Type B pancreatic cell (in vitro differentiated cells): ENCODE measurements at regions not wholly inside any gene's neighbourhood (a gene's known extent, or its start where the extent isn't known, plus 50 kb on each side); places are given as distances from the start of the nearest gene placed in this dataset.
A peak's percentile ranks its signal among the peaks of the same experiment; 100 is the strongest.

Experiments
- DNase-seq: peaks from one replicate; pipeline ENCODE4 v3.0.0; 2021; ENCODE audit warnings: mixed read lengths; ENCODE audit not compliant: unreplicated experiment; ENCODE audit errors: extremely low spot score
- H3K27ac Mint-ChIP-seq: 2 replicates; pipeline ENCODE4 v1.8.0; 2021; ENCODE audit warnings: mild to moderate bottlenecking, mixed read lengths
- H3K27me3 Mint-ChIP-seq: 2 replicates; pipeline ENCODE4 v1.8.0; 2021; ENCODE audit warnings: mixed read lengths
- H3K36me3 Mint-ChIP-seq: 2 replicates; pipeline ENCODE4 v1.8.0; 2021; ENCODE audit warnings: mixed read lengths
- H3K4me1 Mint-ChIP-seq: one replicate; pipeline ENCODE4 v1.8.0; 2021; ENCODE audit warnings: mixed read lengths; ENCODE audit not compliant: unreplicated experiment
- H3K4me3 Mint-ChIP-seq: 2 replicates; pipeline ENCODE4 v1.8.0; 2021; ENCODE audit warnings: mild to moderate bottlenecking, mixed read lengths
- H3K9me3 Mint-ChIP-seq: 2 replicates; pipeline ENCODE4 v1.8.0; 2021; ENCODE audit warnings: mixed read lengths
- TF ChIP-seq, protein P1 (sequence below): fragments of 200-600 bp; sonication (generic); conservative IDR thresholded peaks from 2 replicates; pipeline ENCODE4 v1.5.0; 2021; ENCODE audit warnings: antibody characterized with exemption, mild to moderate bottlenecking

GRCh38 chr3:107209302-107209990 is 167.8 kb upstream of the CCDC54 start:
- H3K9me3 Mint-ChIP-seq, result no peaks in the 10 kb centered on the region
- no peak for DNase-seq
- no peaks in the 10 kb centered on the region for H3K36me3 Mint-ChIP-seq
- TF ChIP-seq, protein P1, sequence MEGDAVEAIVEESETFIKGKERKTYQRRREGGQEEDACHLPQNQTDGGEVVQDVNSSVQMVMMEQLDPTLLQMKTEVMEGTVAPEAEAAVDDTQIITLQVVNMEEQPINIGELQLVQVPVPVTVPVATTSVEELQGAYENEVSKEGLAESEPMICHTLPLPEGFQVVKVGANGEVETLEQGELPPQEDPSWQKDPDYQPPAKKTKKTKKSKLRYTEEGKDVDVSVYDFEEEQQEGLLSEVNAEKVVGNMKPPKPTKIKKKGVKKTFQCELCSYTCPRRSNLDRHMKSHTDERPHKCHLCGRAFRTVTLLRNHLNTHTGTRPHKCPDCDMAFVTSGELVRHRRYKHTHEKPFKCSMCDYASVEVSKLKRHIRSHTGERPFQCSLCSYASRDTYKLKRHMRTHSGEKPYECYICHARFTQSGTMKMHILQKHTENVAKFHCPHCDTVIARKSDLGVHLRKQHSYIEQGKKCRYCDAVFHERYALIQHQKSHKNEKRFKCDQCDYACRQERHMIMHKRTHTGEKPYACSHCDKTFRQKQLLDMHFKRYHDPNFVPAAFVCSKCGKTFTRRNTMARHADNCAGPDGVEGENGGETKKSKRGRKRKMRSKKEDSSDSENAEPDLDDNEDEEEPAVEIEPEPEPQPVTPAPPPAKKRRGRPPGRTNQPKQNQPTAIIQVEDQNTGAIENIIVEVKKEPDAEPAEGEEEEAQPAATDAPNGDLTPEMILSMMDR, result no peak
- H3K27me3 Mint-ChIP-seq, result no peaks in the 10 kb centered on the region
- peak overlapping the region; percentile 8 for H3K4me3 Mint-ChIP-seq
- H3K4me1 Mint-ChIP-seq, result peaks cover 22% of the 10 kb centered on the region
- no peak overlapping the region for H3K27ac Mint-ChIP-seq

DNA sequence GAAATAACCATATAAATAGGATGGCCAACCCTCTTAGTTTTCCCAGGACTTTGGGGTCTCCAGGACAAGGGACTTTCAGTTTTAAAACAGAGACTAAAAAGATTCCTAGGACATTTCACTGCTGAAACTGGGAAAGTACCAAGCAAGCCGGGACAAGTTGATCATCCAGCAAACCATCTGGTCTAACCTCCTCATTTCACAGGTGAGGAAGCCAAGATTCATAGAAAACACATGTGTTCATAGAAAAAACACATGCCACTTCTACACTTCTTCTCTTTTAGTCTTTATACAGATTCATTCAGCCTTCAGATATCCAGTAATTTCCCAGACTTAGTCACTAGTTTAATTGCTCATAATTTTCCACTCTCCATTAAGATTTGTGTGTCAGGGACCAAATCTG is 165.6 kb upstream of the CCDC54 start:
- H3K27ac Mint-ChIP-seq, result no peak overlapping the region
- H3K27me3 Mint-ChIP-seq, result no peaks in the 10 kb centered on the region
- DNase-seq, result no peak
- H3K4me3 Mint-ChIP-seq, result no peak overlapping the region
- peaks cover 5% of the 10 kb centered on the region for H3K9me3 Mint-ChIP-seq
- peaks cover 26% of the 10 kb centered on the region for H3K4me1 Mint-ChIP-seq
- TF ChIP-seq, protein P1, result no peak
- H3K36me3 Mint-ChIP-seq, result peaks cover 3% of the 10 kb centered on the region

DNA sequence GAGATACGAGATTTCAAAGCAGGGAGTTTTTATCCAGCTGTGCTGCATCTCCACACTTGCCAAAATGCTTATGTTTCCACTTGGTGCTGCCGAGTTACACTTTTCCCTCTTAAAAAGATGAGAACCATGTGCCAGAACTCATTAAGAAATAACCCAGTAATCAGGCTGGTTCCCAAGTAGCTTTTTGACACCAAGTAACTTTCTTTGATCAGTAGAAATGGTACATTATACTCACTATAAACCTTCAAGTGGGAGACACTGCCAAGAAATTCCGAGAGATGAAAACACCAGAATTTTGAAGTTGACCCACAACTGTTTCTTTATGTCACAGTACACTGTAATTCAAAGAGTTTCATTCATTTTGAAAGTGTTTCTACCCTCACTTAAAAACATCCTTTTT is 164.6 kb upstream of the CCDC54 start:
- H3K9me3 Mint-ChIP-seq, result peaks cover 5% of the 10 kb centered on the region
- H3K27me3 Mint-ChIP-seq, result no peaks in the 10 kb centered on the region
- H3K4me1 Mint-ChIP-seq, result peaks cover 30% of the 10 kb centered on the region
- H3K4me3 Mint-ChIP-seq, result no peak overlapping the region
- DNase-seq, result no peak
- H3K36me3 Mint-ChIP-seq, result peaks cover 3% of the 10 kb centered on the region
- H3K27ac Mint-ChIP-seq, result no peak overlapping the region
- TF ChIP-seq, protein P1, result no peak

DNA sequence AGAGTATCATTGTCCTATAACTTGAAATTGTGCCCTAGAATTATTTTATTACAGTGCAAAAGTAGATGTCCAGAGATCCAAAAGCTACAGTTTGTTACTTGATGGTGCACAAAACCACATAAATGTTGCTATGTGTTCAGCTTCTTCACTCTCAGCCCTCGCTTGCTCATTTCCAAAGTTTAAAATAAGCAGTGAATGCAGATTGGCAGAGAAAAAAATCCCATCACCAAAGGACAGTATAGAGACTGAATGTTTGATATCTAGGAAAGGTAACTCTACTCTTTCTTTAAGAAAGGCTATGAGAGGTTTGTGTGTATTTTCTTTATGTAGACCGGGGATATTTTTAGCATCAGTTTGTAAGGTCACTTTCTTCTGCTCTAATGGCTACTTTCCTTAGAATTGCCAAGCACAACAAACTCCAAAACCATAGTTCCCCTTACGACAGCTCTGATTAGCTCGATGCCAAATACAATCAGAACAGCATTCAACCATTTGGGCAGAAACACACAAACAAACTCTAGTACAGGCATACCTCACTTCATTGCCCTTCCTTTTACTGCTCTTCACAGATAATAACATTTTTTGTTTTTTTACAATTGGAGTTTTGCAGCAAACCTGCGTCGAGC is 164.1 kb upstream of the CCDC54 start:
- Mint-ChIP-seq H3K36me3 (peaks cover 3% of the 10 kb centered on the region), H3K9me3 (peaks cover 5% of the 10 kb centered on the region), H3K27me3 (no peaks in the 10 kb centered on the region), H3K27ac (no peak overlapping the region), H3K4me3 (no peak overlapping the region), H3K4me1 (peaks cover 24% of the 10 kb centered on the region)
- TF ChIP-seq, protein P1, result no peak
- DNase-seq, result no peak

DNA sequence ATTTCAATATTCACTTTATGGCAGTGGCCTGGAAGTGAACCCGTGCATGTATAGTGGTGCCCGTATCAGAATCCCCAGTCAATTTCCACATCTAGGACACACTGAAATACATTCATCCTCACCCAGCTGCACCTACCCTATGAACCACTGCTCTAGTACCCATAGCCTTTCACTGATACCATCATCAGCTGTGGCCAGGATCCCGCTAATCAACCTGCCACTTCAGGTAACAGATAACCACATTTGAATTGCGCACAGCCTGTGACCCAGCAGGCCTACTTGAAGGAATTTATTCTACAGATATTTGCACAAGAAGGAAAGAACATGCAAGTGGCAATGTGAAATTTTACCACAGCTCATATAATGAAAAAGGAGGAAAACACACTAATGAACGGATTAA is 161.0 kb upstream of the CCDC54 start:
- peaks cover 21% of the 10 kb centered on the region for H3K4me1 Mint-ChIP-seq
- H3K9me3 Mint-ChIP-seq, result peaks cover 5% of the 10 kb centered on the region
- DNase-seq, result no peak
- peak overlapping the region; percentile 31 for H3K27ac Mint-ChIP-seq
- TF ChIP-seq, protein P1, result no peak
- no peak overlapping the region for H3K4me3 Mint-ChIP-seq
- no peaks in the 10 kb centered on the region for H3K27me3 Mint-ChIP-seq
- H3K36me3 Mint-ChIP-seq, result peaks cover 3% of the 10 kb centered on the region
